ENCODE measurements at regions not wholly inside any gene's neighbourhood (a gene's known extent, or its start where the extent isn't known, plus 50 kb on each side); places are given as distances from the start of the nearest gene placed in this dataset.

DNA sequence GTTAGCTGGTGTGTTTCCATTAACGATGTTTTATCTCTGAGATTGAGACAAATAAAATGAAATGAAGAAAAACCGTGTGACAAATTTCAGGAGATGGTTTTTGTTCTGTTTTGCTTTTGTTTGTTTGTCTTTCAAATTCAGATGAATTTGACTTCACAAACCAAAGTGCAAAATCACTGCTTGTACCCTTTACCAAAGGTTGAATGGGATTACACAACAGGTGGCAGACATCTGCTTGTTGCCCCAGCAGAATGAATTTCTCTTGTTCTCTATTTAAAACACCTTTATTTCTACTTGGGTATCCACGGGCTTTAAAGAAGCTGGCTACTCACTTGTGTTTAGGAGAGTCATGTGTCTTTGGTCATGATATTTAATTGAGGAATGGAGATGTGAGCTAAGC, 239.7 kb upstream of the CLNK start:
- Histone ChIP-seq H3K4me1 (ENCODE audit: insufficient read depth, low read length, severe bottlenecking) (no peaks in the 10 kb centered on the region), H2AFZ (ENCODE audit: low read length) (no peak overlapping the region), H3K79me2 (ENCODE audit: insufficient read depth, low read length) (no peaks in the 10 kb centered on the region), H3K9me3 (ENCODE audit: low read length) (no peaks in the 10 kb centered on the region), H3K27ac (ENCODE audit: low read depth, low read length, poor library complexity, severe bottlenecking) (no peak overlapping the region), H3K27me3 (ENCODE audit: insufficient read depth, low read length) (no peaks in the 10 kb centered on the region), H4K20me1 (ENCODE audit: insufficient read depth, low read length) (no peaks in the 10 kb centered on the region), H3K36me3 (ENCODE audit: insufficient read depth, low read length) (no peaks in the 10 kb centered on the region), H3K4me3 (ENCODE audit: low read depth, low read length, poor library complexity, severe bottlenecking) (no peak overlapping the region), H3K4me2 (ENCODE audit: low read length) (no peak overlapping the region), H3K9ac (ENCODE audit: low read length) (no peak overlapping the region), H3K9me2 (ENCODE audit: low read depth, low read length) (no peaks in the 10 kb centered on the region), H3F3A (ENCODE audit: insufficient read depth, low read length) (no peaks in the 10 kb centered on the region)
- no peak for TF ChIP-seq EZH2 (IDR thresholded peaks at IDR 0.05; ENCODE audit: borderline replicate concordance, low read length)
- TF ChIP-seq, protein P1, sequence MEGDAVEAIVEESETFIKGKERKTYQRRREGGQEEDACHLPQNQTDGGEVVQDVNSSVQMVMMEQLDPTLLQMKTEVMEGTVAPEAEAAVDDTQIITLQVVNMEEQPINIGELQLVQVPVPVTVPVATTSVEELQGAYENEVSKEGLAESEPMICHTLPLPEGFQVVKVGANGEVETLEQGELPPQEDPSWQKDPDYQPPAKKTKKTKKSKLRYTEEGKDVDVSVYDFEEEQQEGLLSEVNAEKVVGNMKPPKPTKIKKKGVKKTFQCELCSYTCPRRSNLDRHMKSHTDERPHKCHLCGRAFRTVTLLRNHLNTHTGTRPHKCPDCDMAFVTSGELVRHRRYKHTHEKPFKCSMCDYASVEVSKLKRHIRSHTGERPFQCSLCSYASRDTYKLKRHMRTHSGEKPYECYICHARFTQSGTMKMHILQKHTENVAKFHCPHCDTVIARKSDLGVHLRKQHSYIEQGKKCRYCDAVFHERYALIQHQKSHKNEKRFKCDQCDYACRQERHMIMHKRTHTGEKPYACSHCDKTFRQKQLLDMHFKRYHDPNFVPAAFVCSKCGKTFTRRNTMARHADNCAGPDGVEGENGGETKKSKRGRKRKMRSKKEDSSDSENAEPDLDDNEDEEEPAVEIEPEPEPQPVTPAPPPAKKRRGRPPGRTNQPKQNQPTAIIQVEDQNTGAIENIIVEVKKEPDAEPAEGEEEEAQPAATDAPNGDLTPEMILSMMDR (IDR thresholded peaks at IDR 0.05; ENCODE audit: low read length), result no peak

DNA sequence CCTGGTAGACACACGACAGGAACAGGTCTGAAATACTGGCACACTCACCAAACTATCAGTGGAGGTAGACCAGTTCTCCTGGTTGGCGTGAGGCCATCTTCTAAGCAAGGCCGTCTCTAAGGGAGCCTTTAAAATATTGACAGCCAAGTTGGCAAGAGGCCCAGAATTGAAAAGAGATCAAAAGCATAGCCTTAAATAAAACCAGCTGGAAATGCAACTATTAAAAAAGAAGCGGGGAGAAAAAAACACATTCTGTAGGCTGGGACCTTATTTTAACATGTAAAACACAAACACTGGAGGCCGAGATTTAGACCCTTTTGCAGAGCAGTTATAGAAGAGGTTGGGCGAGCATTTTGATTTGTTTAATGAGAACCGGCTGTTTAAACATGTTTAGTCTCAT, 233.0 kb upstream of the CLNK start:
- no peaks in the 10 kb centered on the region for H3K9me2 ChIP-seq (ENCODE audit: low read depth, low read length)
- H3K9me3 ChIP-seq (ENCODE audit: low read length), result no peaks in the 10 kb centered on the region
- TF ChIP-seq, protein P1 (IDR thresholded peaks at IDR 0.05; ENCODE audit: low read length), result no peak
- no peak for TF ChIP-seq EZH2 (IDR thresholded peaks at IDR 0.05; ENCODE audit: borderline replicate concordance, low read length)
- H4K20me1 ChIP-seq (ENCODE audit: insufficient read depth, low read length), result no peaks in the 10 kb centered on the region
- no peaks in the 10 kb centered on the region for H3K4me1 ChIP-seq (ENCODE audit: insufficient read depth, low read length, severe bottlenecking)
- no peak overlapping the region for H3K9ac ChIP-seq (ENCODE audit: low read length)
- no peak overlapping the region for H3K27ac ChIP-seq (ENCODE audit: low read depth, low read length, poor library complexity, severe bottlenecking)
- H3K4me3 ChIP-seq (ENCODE audit: low read depth, low read length, poor library complexity, severe bottlenecking), result no peak overlapping the region
- H3K79me2 ChIP-seq (ENCODE audit: insufficient read depth, low read length), result no peaks in the 10 kb centered on the region
- no peaks in the 10 kb centered on the region for H3F3A ChIP-seq (ENCODE audit: insufficient read depth, low read length)
- H3K27me3 ChIP-seq (ENCODE audit: insufficient read depth, low read length), result no peaks in the 10 kb centered on the region
- H2AFZ ChIP-seq (ENCODE audit: low read length), result no peak overlapping the region
- no peak overlapping the region for H3K4me2 ChIP-seq (ENCODE audit: low read length)
- no peaks in the 10 kb centered on the region; the same call in 1 of the 2 replicates for H3K36me3 ChIP-seq (ENCODE audit: insufficient read depth, low read length)

DNA sequence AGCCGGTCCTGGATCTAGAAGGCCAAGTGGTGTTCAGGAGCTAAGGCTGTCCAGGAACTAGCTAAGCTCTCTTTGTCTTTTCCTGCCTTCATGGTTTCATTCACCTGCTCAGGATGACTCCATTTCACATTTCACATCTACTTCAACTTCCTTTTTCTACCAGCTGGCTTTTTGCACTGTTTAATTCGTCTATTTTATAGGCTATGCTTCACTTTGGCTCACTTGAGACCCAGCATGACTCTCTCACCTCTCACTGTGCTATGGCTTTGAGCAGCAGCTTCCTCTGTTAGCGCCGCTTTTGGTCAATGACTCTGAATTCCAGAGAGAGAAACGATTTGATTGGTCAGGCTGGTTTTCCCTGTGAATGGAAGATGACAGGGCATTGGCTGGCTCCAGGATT, 213.5 kb upstream of the CLNK start:
- Histone ChIP-seq H3K79me2 (ENCODE audit: insufficient read depth, low read length) (no peaks in the 10 kb centered on the region), H2AFZ (ENCODE audit: low read length) (no peak overlapping the region), H3K9me3 (ENCODE audit: low read length) (no peaks in the 10 kb centered on the region), H3F3A (ENCODE audit: insufficient read depth, low read length) (no peaks in the 10 kb centered on the region), H3K4me2 (ENCODE audit: low read length) (no peak overlapping the region), H3K4me1 (ENCODE audit: insufficient read depth, low read length, severe bottlenecking) (no peaks in the 10 kb centered on the region), H4K20me1 (ENCODE audit: insufficient read depth, low read length) (no peaks in the 10 kb centered on the region), H3K9ac (ENCODE audit: low read length) (no peak overlapping the region), H3K4me3 (ENCODE audit: low read depth, low read length, poor library complexity, severe bottlenecking) (no peak overlapping the region), H3K9me2 (ENCODE audit: low read depth, low read length) (no peaks in the 10 kb centered on the region), H3K36me3 (ENCODE audit: insufficient read depth, low read length) (no peaks in the 10 kb centered on the region), H3K27ac (ENCODE audit: low read depth, low read length, poor library complexity, severe bottlenecking) (no peak overlapping the region), H3K27me3 (ENCODE audit: insufficient read depth, low read length) (no peaks in the 10 kb centered on the region)
- TF ChIP-seq, protein P1 (IDR thresholded peaks at IDR 0.05; ENCODE audit: low read length), result no peak
- no peak for TF ChIP-seq EZH2 (IDR thresholded peaks at IDR 0.05; ENCODE audit: borderline replicate concordance, low read length)

All from OCI-LY1 (cell line).